Heart left ventricle (tissue), 16 donors: ENCODE measurements at regions not wholly inside any gene's neighbourhood (a gene's known extent, or its start where the extent isn't known, plus 50 kb on each side); places are given as distances from the start of the nearest gene placed in this dataset.
A peak's percentile ranks its signal among the peaks of the same experiment; 100 is the strongest.
"Not testable (repeated sequence)": the region's sequence is repeated elsewhere in the genome, so short reads cannot be mapped to it uniquely, and the experiment has no call there.

Experiments
- ATAC-seq, 4 donors: fragments of 200-7000 bp; cut with Tn5 transposase; one replicate each; pipeline ENCODE4 v1.9.1; 2020 to 2022; ENCODE audit warnings: moderate library complexity in 4 of 4, mild to moderate bottlenecking in 3 of 4, moderate number of reproducible peaks in 1 of 4
- DNase-seq, 5 donors: peaks; one replicate each; pipeline ENCODE4 v3.0.0-alpha.2; 2020
- H3K27ac ChIP-seq, 12 donors: fragments of 200-600 bp; sonication (generic) in 4 of 12; one replicate each; pipeline versions ENCODE4 v1.5.0 to v1.8.0; 2016 to 2022; ENCODE audit warnings: mild to moderate bottlenecking in 2 of 12
- H3K27me3 ChIP-seq, 9 donors: fragments of 200-600 bp; sonication (generic) in 2 of 9; one replicate each; pipeline versions ENCODE4 v1.5.1 to v1.8.0; 2016 to 2022; ENCODE audit warnings: mild to moderate bottlenecking in 3 of 9
- H3K36me3 ChIP-seq, 9 donors: fragments of 200-600 bp; sonication (generic) in 2 of 9; one replicate each; pipeline versions ENCODE4 v1.5.0 to v1.8.0; 2018 to 2022; ENCODE audit warnings: mild to moderate bottlenecking in 2 of 9
- H3K4me1 ChIP-seq, 12 donors: fragments of 200-600 bp; sonication (generic) in 4 of 12; one replicate each; pipeline versions ENCODE4 v1.5.0 to v1.8.0; 2016 to 2022; ENCODE audit warnings: mild to moderate bottlenecking in 3 of 12
- H3K4me3 ChIP-seq, 12 donors: fragments of 200-600 bp; sonication (generic) in 4 of 12; one replicate each; pipeline versions ENCODE4 v1.5.0 to v1.8.0; 2017 to 2022; ENCODE audit warnings: mild to moderate bottlenecking in 9 of 12, moderate library complexity in 4 of 12
- H3K9me3 ChIP-seq, 12 donors: fragments of 200-600 bp; sonication (generic) in 4 of 12; one replicate each; pipeline versions ENCODE4 v1.5.0 to v1.8.0; 2016 to 2022; ENCODE audit warnings: mild to moderate bottlenecking in 1 of 12
- CTCF ChIP-seq, 12 donors: fragments of 200-600 bp; sonication (generic) in 4 of 12; IDR thresholded peaks; one replicate each; pipeline versions ENCODE4 v1.5.0 to v1.8.0; 2018 to 2022; ENCODE audit warnings: antibody characterized with exemption in 12 of 12, mild to moderate bottlenecking in 5 of 12
- POLR2A ChIP-seq, 2 donors: fragments of 450-650 bp; IDR thresholded peaks; one replicate each; pipeline ENCODE4 v1.6.1; 2017; ENCODE audit warnings: antibody characterized with exemption in 2 of 2, mild to moderate bottlenecking in 2 of 2, moderate library complexity in 2 of 2
- WGBS, 4 donors: extraction: QIAGEN DNeasy Blood & Tissue Kit in 2 of 4; methylation state at CpG; one replicate each; pipeline versions ENCODE4 v1.1.5 to v1.1.7; 2013 to 2018; 5-methylcytosine and 5-hydroxymethylcytosine counted together
- intact Hi-C, 10 donors: fragments of 100-400 bp; cut with DNase I; formaldehyde crosslinking; loops; one replicate each; pipeline versions ENCODE4 v1.11.1 to v1.14.2; 2022
- donor health status: ischemic (EF 13 %, LVEDD 7.1; RV severe dilation, severe dysfunction).
- donor health status: healthy with polysubstance abuse.
- donor health status: DM: no; HTN: yes; CAD: no.
- donor health status: DM: no; HTN: no; CAD: no.
- donor health status: ischemic (EF 25% LVEDD 6.9; RV normal size, moderate dysfunction).
- donor health status: ischemic (EF 25% LVEDD 5.7; RV mildly dilated, moderate dysfunction).
- donor health status: healthy.
- donor health status: DM: yes; HTN: yes; CAD: no.
- donor health status: ischemic (EF 35%, LVEDD 5.7; RV mildly dilated, moderate dysfunction).
- donor health status: nonischemic (EF 11% LVEDD 7.7; RV severe dilation, severe dysfunction).
- donor health status: DM: yes; HTN: yes; CAD: no.
- donor health status: PGD.
- donor health status: ischemic (EF 29% LVEDD 5.4; RV normal size, mild dysfunction).
- donor health status: nonischemic (EF 23%, LVEDD 6.1; RV moderate dilation, normal function).

DNA sequence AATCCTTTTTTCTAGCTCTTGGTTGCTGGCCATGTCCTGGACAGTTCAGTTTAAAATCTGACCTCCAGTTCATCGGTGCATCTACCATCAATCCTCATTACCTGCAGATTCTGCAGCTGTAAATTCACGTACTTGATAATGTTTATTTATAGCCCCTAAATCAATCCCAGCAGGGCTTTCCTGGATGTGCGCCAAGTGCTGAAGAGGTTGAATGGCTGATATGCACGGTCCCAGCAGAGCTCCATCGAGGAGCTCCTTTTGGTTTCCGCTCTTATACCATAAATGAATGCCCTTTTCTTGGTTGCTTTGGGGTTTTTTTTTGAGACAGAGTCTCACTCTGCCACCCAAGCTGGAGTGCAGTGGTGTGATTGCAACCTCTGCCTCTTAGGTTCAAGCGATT, 91.2 kb upstream of the CCZ1B start:
- Histone ChIP-seq H3K36me3 (no peaks in the 10 kb centered on the region), H3K27me3 (no peaks in the 10 kb centered on the region), H3K27ac (no peak overlapping the region), H3K4me3 (no peak overlapping the region), H3K9me3 (no peaks in the 10 kb centered on the region), H3K4me1 (no peaks in the 10 kb centered on the region)
- 37 to 43% (median 38%) methylated on average over 7 of the region's 7 CpGs for whole genome bisulfite sequencing, 4 donors
- DNase-seq = peak in 3 of 5 donors; percentile 35 to 59 (median 52)
- peak in 3 of 4 donors; percentile 37 to 59 (median 41) for ATAC-seq
- TF ChIP-seq CTCF (IDR thresholded peaks at IDR 0.05) = no peak
- no peak for TF ChIP-seq POLR2A (IDR thresholded peaks at IDR 0.05)
- intact Hi-C loops = no loop called here

GRCh38 chr7:6919169-6919568, 93.1 kb upstream of the CCZ1B start:
- H3K36me3 ChIP-seq, H3K4me3 ChIP-seq, H3K9me3 ChIP-seq, H3K4me1 ChIP-seq, H3K27me3 ChIP-seq, ATAC-seq, H3K27ac ChIP-seq, DNase-seq, intact Hi-C loops: not testable (repeated sequence)
- WGBS, 4 donors = 73 to 89% (median 84%) methylated on average over 8 of the region's 9 CpGs

DNA sequence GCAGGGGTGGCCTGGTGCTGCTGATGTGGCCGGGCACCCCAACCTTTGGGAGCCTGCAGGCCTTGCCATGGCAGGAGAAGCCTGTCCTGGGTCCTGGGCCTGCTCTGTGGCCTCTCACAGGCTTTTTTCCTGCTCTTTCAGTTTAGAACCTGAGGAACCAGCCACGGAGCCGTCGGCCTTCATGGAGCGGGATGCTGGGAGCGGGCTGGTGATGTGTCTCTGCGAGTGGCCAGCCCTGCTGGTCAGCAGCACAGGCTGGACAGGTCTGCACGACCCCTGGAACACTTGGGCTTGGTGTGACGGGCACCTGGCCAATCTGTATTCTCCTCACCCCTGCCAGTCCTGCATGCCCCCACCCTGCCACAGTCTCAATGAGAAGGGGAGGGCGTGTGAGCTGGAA, 98.4 kb upstream of the CCZ1B start:
- intact Hi-C loops, DNase-seq, H3K27me3 ChIP-seq, H3K27ac ChIP-seq, H3K4me1 ChIP-seq, H3K36me3 ChIP-seq, ATAC-seq, H3K4me3 ChIP-seq, H3K9me3 ChIP-seq: not testable (repeated sequence)
- WGBS, 4 donors = 90 to 96% (median 91%) methylated on average over 8 to 10 of the region's 10 CpGs

GRCh38 chr7:6926193-6927174, 100.4 kb upstream of the CCZ1B start:
- H3K9me3 ChIP-seq, H3K27me3 ChIP-seq, DNase-seq, ATAC-seq, H3K4me1 ChIP-seq, H3K27ac ChIP-seq, intact Hi-C loops, H3K36me3 ChIP-seq, H3K4me3 ChIP-seq: not testable (repeated sequence)
- WGBS, 4 donors = 81 to 88% (median 85%) methylated on average over 9 to 26 of the region's 26 CpGs

- H3K27ac ChIP-seq, H3K36me3 ChIP-seq, intact Hi-C loops, DNase-seq, H3K4me3 ChIP-seq, H3K4me1 ChIP-seq, H3K27me3 ChIP-seq, ATAC-seq, H3K9me3 ChIP-seq: not testable (repeated sequence)
- WGBS, 4 donors = 93 to 98% (median 96%) methylated on average over 8 of the region's 8 CpGs
Measured at GRCh38 chr7:6927643-6928042, 101.6 kb upstream of the CCZ1B start.

GRCh38 chr7:6929588-6929987, 103.5 kb upstream of the CCZ1B start:
- ATAC-seq, H3K4me3 ChIP-seq, H3K27me3 ChIP-seq, H3K4me1 ChIP-seq, H3K9me3 ChIP-seq, H3K36me3 ChIP-seq, intact Hi-C loops, DNase-seq, H3K27ac ChIP-seq: not testable (repeated sequence)
- 86 to 97% (median 93%) methylated on average over 7 of the region's 7 CpGs for WGBS, 4 donors

- H3K36me3 ChIP-seq, H3K27ac ChIP-seq, DNase-seq, H3K4me3 ChIP-seq, H3K4me1 ChIP-seq, H3K9me3 ChIP-seq, ATAC-seq, H3K27me3 ChIP-seq: not testable (repeated sequence)
- intact Hi-C loops = loop anchor here in 1 of 10 donors (5.0 kb wide), 1 partner anchor 413 kb away; no protein-coding TSS in a partner anchor
- WGBS, 4 donors = 74 to 79% (median 76%) methylated on average over 7 of the region's 7 CpGs
Measured at GRCh38 chr7:6930081-6930635, 104.1 kb upstream of the CCZ1B start.
